ENCODE measurements at regions not wholly inside any gene's neighbourhood (a gene's known extent, or its start where the extent isn't known, plus 50 kb on each side); places are given as distances from the start of the nearest gene placed in this dataset.

- TF ChIP-seq, protein P1, sequence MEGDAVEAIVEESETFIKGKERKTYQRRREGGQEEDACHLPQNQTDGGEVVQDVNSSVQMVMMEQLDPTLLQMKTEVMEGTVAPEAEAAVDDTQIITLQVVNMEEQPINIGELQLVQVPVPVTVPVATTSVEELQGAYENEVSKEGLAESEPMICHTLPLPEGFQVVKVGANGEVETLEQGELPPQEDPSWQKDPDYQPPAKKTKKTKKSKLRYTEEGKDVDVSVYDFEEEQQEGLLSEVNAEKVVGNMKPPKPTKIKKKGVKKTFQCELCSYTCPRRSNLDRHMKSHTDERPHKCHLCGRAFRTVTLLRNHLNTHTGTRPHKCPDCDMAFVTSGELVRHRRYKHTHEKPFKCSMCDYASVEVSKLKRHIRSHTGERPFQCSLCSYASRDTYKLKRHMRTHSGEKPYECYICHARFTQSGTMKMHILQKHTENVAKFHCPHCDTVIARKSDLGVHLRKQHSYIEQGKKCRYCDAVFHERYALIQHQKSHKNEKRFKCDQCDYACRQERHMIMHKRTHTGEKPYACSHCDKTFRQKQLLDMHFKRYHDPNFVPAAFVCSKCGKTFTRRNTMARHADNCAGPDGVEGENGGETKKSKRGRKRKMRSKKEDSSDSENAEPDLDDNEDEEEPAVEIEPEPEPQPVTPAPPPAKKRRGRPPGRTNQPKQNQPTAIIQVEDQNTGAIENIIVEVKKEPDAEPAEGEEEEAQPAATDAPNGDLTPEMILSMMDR (IDR thresholded peaks at IDR 0.05), result no peak
- TF ChIP-seq POLR2A (IDR thresholded peaks at IDR 0.05), result no peak
- no peak for TF ChIP-seq EP300 (IDR thresholded peaks at IDR 0.05)
- TF ChIP-seq POLR2AphosphoS5 (IDR thresholded peaks at IDR 0.05), result no peak
Observed at GRCh38 chr12:74145328-74145727, 392.3 kb upstream of the ATXN7L3B start.
